Stomach (tissue), 4 donors: ENCODE measurements at regions not wholly inside any gene's neighbourhood (a gene's known extent, or its start where the extent isn't known, plus 50 kb on each side); places are given as distances from the start of the nearest gene placed in this dataset.

Experiments used
- EP300 ChIP-seq: sonication (generic); formaldehyde crosslinking; IDR thresholded peaks from one replicate; pipeline ENCODE4 v1.6.1; 2017; ENCODE audit warnings: antibody characterized with exemption
- POLR2A ChIP-seq, 4 donors: fragments of 450-650 bp; IDR thresholded peaks; one replicate each; pipeline ENCODE4 v1.6.1; 2016; ENCODE audit warnings: antibody characterized with exemption in 4 of 4, control low read depth in 2 of 4, mild to moderate bottlenecking in 1 of 4, moderate library complexity in 1 of 4
- POLR2AphosphoS5 ChIP-seq, 3 donors: sonication (generic); formaldehyde crosslinking; IDR thresholded peaks; one replicate each; pipeline ENCODE4 v1.6.1; 2016; ENCODE audit warnings: antibody characterized with exemption in 3 of 3
- TF ChIP-seq, protein P1 (sequence below), 7 experiments: fragments of 450-650 bp in 4 of 7; fragments of 200-600 bp in 3 of 7; sonication (generic) in 3 of 7; IDR thresholded peaks; one replicate each; pipeline ENCODE4 v1.5.1; 2016 to 2019; ENCODE audit warnings: antibody characterized with exemption in 7 of 7, control low read depth in 2 of 7, mild to moderate bottlenecking in 1 of 7

DNA sequence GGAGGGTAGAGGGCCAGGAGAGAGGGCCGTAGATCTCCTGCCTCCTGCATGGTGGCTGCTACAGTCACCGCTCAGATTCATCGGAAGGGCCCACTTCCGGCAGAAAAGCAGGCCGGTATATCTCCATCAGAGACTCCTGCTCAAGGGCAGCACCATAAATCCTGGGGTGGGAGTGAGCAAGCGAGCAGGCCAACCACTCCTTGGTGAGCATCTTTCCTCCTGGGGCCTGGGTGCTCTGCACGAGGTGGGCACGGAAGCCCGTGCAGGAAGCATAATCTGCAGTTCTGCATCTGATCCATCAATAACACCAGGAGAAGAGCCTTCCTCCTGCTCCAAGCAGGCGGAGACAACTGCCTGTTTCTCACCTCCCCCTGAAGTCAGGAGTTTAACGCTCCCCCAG lies 57.4 kb upstream of the TMEM132E start:
- TF ChIP-seq, protein P1, sequence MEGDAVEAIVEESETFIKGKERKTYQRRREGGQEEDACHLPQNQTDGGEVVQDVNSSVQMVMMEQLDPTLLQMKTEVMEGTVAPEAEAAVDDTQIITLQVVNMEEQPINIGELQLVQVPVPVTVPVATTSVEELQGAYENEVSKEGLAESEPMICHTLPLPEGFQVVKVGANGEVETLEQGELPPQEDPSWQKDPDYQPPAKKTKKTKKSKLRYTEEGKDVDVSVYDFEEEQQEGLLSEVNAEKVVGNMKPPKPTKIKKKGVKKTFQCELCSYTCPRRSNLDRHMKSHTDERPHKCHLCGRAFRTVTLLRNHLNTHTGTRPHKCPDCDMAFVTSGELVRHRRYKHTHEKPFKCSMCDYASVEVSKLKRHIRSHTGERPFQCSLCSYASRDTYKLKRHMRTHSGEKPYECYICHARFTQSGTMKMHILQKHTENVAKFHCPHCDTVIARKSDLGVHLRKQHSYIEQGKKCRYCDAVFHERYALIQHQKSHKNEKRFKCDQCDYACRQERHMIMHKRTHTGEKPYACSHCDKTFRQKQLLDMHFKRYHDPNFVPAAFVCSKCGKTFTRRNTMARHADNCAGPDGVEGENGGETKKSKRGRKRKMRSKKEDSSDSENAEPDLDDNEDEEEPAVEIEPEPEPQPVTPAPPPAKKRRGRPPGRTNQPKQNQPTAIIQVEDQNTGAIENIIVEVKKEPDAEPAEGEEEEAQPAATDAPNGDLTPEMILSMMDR (IDR thresholded peaks at IDR 0.05): no peak
- TF ChIP-seq EP300 (no peak), POLR2AphosphoS5 (IDR thresholded peaks at IDR 0.05) (no peak), POLR2A (IDR thresholded peaks at IDR 0.05) (no peak)
